HepG2 (cell line): ENCODE measurements at regions not wholly inside any gene's neighbourhood (a gene's known extent, or its start where the extent isn't known, plus 50 kb on each side); places are given as distances from the start of the nearest gene placed in this dataset.

Experiments
- ATAC-seq: fragments of 200-7000 bp; cut with Tn5 transposase; 3 replicates; pipeline ENCODE4 v1.9.1; 2020; ENCODE audit warnings: mild to moderate bottlenecking, moderate library complexity
- BruUV-seq: library from RNA; stranded (reverse); fragments of 400-500 nt; replicated peaks from 2 replicates; lab custom pipeline; 2021; lab: Mats Ljungman, UMichigan
- CTCF ChIA-PET: fragments of 300-600 bp; formaldehyde crosslinking; extraction: SDS; loops from one replicate; lab custom pipeline; 2021; ENCODE audit warnings: low total read pairs, inconsistent platforms, low intra/inter-chr PET ratio; lab: Yijun Ruan, JAX
- POLR2A ChIA-PET: fragments of 350-600 bp; sonication (Branson Sonifier 250); formaldehyde crosslinking; loops from one replicate; lab custom pipeline; 2020; ENCODE audit warnings: antibody characterized with exemption, inconsistent platforms; lab: Yijun Ruan, JAX
- DNase-seq: peaks from one replicate; pipeline ENCODE4 v3.0.0-alpha.2; 2015; ENCODE audit warnings: low spot score
- FAIRE-seq: peaks from 3 replicates; lab custom pipeline; 2011; peaks lifted over from hg19 to GRCh38; lab: Jason Lieb, UNC
- H2AFZ ChIP-seq: one replicate; pipeline ENCODE4 v1.6.1; 2011; ENCODE audit warnings: low read length, inconsistent platforms
- H3K27ac ChIP-seq: fragments of 300-600 bp; 3 replicates; pipeline ENCODE4 v1.8.0; 2011; ENCODE audit warnings: mixed run types, mild to moderate bottlenecking, mixed read lengths, low read length, inconsistent platforms; ENCODE audit not compliant: insufficient read depth; ENCODE audit errors: extremely low read length
- H3K27me3 ChIP-seq, 2 experiments: fragments of 200-600 bp in 1 of 2; 2 replicates in 1 of 2; 3 replicates in 1 of 2; pipeline versions ENCODE4 v1.6.0 to v1.8.0; 2011; ENCODE audit warnings: low read length in 2 of 2, mild to moderate bottlenecking in 2 of 2, moderate library complexity in 2 of 2, inconsistent platforms in 1 of 2; ENCODE audit not compliant: insufficient read depth in 2 of 2, control insufficient read depth in 1 of 2
- H3K36me3 ChIP-seq, 2 experiments: fragments of 200-600 bp in 1 of 2; replicated peaks in 1 of 2; 2 replicates in 1 of 2; 3 replicates in 1 of 2; pipeline versions ENCODE4 v1.5.1 to v1.8.0; 2011; ENCODE audit warnings: low read length in 2 of 2, inconsistent platforms in 1 of 2; ENCODE audit not compliant: insufficient read depth in 2 of 2, control insufficient read depth in 1 of 2
- H3K4me1 ChIP-seq: 2 replicates; pipeline ENCODE4 v1.5.1; 2012; ENCODE audit warnings: low read length, inconsistent platforms; ENCODE audit not compliant: insufficient read depth
- H3K4me2 ChIP-seq: 2 replicates; pipeline ENCODE4 v1.6.0; 2011; ENCODE audit warnings: low read depth, low read length, inconsistent platforms
- H3K4me3 ChIP-seq, 3 experiments: fragments of 200-600 bp in 1 of 3; sonication (generic), shearing (Covaris generic) in 1 of 3; replicated peaks in 1 of 3; 2 replicates each; pipeline ENCODE4 v1.5.1; 2011 to 2016; ENCODE audit warnings: low read length in 3 of 3, inconsistent platforms in 2 of 3, low read depth in 2 of 3, mild to moderate bottlenecking in 2 of 3, control low read depth in 1 of 3, mixed read lengths in 1 of 3; ENCODE audit not compliant: insufficient read depth in 1 of 3
- H3K79me2 ChIP-seq: one replicate; pipeline ENCODE4 v1.6.1; 2011; ENCODE audit warnings: low read length, inconsistent platforms; ENCODE audit not compliant: insufficient read depth
- H3K9ac ChIP-seq: 2 replicates; pipeline ENCODE4 v1.6.0; 2011; ENCODE audit warnings: mild to moderate bottlenecking, low read depth, low read length, inconsistent platforms; ENCODE audit not compliant: insufficient read depth
- H3K9me3 ChIP-seq: 2 replicates; pipeline ENCODE4 v1.5.1; 2012; ENCODE audit warnings: mild to moderate bottlenecking, low read length
- H4K20me1 ChIP-seq: 2 replicates; pipeline ENCODE4 v1.6.0; 2011; ENCODE audit warnings: inconsistent platforms, mild to moderate bottlenecking, low read length, moderate library complexity; ENCODE audit not compliant: insufficient read depth
- FOXO1 ChIP-seq: sonication (generic); formaldehyde crosslinking; IDR thresholded peaks from 2 replicates; pipeline ENCODE4 v1.4.0; 2020; ENCODE audit warnings: missing genetic modification reagents
- GFI1 ChIP-seq: sonication (generic); formaldehyde crosslinking; IDR thresholded peaks from 2 replicates; pipeline ENCODE4 v1.5.0; 2020; ENCODE audit warnings: missing genetic modification reagents, mild to moderate bottlenecking, borderline replicate concordance
- IKZF5 ChIP-seq: IDR thresholded peaks from 2 replicates; pipeline ENCODE4 v1.6.1; 2018; ENCODE audit warnings: missing genetic modification reagents, mild to moderate bottlenecking, missing compliant biosample characterization
- JUN ChIP-seq: sonication (generic); formaldehyde crosslinking; IDR thresholded peaks from 2 replicates; pipeline ENCODE4 v1.4.0; 2020; ENCODE audit warnings: mild to moderate bottlenecking, missing genetic modification reagents
- MYNN ChIP-seq: sonication (generic); formaldehyde crosslinking; IDR thresholded peaks from 2 replicates; pipeline ENCODE4 v1.4.0; 2020; ENCODE audit warnings: mild to moderate bottlenecking, low read depth, missing genetic modification reagents
- PAX8 ChIP-seq: sonication (generic); formaldehyde crosslinking; IDR thresholded peaks from 2 replicates; pipeline ENCODE4 v1.8.0; 2022; ENCODE audit warnings: mild to moderate bottlenecking, missing genetic modification reagents, borderline replicate concordance
- PITX1 ChIP-seq: sonication (generic); formaldehyde crosslinking; IDR thresholded peaks from 2 replicates; pipeline ENCODE4 v1.5.1; 2020; ENCODE audit warnings: mild to moderate bottlenecking, missing genetic modification reagents
- SNAPC4 ChIP-seq: sonication (generic); formaldehyde crosslinking; IDR thresholded peaks from 2 replicates; pipeline ENCODE4 v1.4.0; 2020; ENCODE audit warnings: mild to moderate bottlenecking, missing genetic modification reagents
- TRIM24 ChIP-seq: sonication (generic); formaldehyde crosslinking; IDR thresholded peaks from 2 replicates; pipeline ENCODE4 v1.8.0; 2022; ENCODE audit warnings: mild to moderate bottlenecking, missing genetic modification reagents
- U2AF1 ChIP-seq: fragments of 200-400 bp; formaldehyde crosslinking; optimal IDR thresholded peaks from 2 replicates; pipeline ENCODE3; 2017; ENCODE audit warnings: mild to moderate bottlenecking, low read depth, low read length
- ZEB1 ChIP-seq: IDR thresholded peaks from 2 replicates; pipeline ENCODE4 v1.6.1; 2012; ENCODE audit warnings: mild to moderate bottlenecking, low read depth, inconsistent platforms; ENCODE audit not compliant: insufficient replicate concordance
- ZNF564 ChIP-seq: sonication (generic); formaldehyde crosslinking; IDR thresholded peaks from 2 replicates; pipeline ENCODE4 v1.8.1; 2023; ENCODE audit warnings: mild to moderate bottlenecking, missing genetic modification reagents
- ZNF589 ChIP-seq: sonication (generic); formaldehyde crosslinking; conservative IDR thresholded peaks from 2 replicates; pipeline ENCODE4 v1.8.0; 2022; ENCODE audit warnings: mild to moderate bottlenecking, moderate library complexity, missing genetic modification reagents
- ZNF720 ChIP-seq: sonication (generic); formaldehyde crosslinking; IDR thresholded peaks from 2 replicates; pipeline ENCODE4 v1.4.0; 2020; ENCODE audit warnings: missing genetic modification reagents
- ZNF746 ChIP-seq: sonication (generic); formaldehyde crosslinking; IDR thresholded peaks from 2 replicates; pipeline ENCODE4 v1.8.0; 2022; ENCODE audit warnings: mild to moderate bottlenecking, missing genetic modification reagents
- ZNF761 ChIP-seq: sonication (generic); formaldehyde crosslinking; conservative IDR thresholded peaks from 2 replicates; pipeline ENCODE4 v1.4.0; 2020; ENCODE audit warnings: mild to moderate bottlenecking, missing genetic modification reagents
- ZSCAN12 ChIP-seq: sonication (generic); formaldehyde crosslinking; IDR thresholded peaks from 2 replicates; pipeline ENCODE4 v1.9.0; 2021; ENCODE audit warnings: mild to moderate bottlenecking, missing genetic modification reagents
- WGBS: methylation state at CpG from one replicate; pipeline ENCODE4 v1.1.6; 2017; ENCODE audit warnings: low lambda C conversion rate; 5-methylcytosine and 5-hydroxymethylcytosine counted together
- in situ Hi-C: cut with HindIII; loops from 2 replicates; pipeline ENCODE4 v1.10.0; 2017; ENCODE audit warnings: low pct_unique_long_range_greater_than_20kb; ENCODE audit not compliant: extremely low pct_ligation_motif_present
- intact Hi-C: fragments of 100-400 bp; cut with micrococcal nuclease; formaldehyde crosslinking; loops from one replicate; pipeline ENCODE4 v1.10.0; 2022; ENCODE audit not compliant: unreplicated experiment
- TF ChIP-seq, protein P1 (sequence below): sonication (generic); formaldehyde crosslinking; IDR thresholded peaks from 2 replicates; pipeline ENCODE4 v1.4.0; 2020; ENCODE audit warnings: missing genetic modification reagents

DNA sequence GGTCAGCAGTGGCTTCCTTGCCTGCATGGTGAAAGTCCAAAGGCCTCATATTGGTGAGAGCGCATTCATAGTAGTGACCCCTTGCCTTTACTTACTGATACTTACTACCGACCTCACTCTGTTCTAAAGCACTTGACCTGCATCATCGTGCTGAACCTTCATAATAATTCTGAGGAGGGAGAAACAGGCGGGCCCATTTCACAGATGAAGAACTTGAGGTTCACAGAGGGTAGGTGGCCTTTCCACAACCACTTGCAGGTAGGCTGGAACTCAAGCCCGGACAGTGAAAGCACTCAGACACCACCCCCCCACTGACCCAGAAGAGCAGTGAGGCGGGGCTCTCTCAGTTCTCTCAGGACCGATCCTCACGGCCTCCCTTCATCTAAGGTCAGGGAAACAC lies 149.4 kb upstream of the CHST15 start (continued):
- no peak for TF ChIP-seq SNAPC4 (CRISPR knock-in tag)
- TF ChIP-seq ZNF589 (CRISPR knock-in tag) = no peak
- TF ChIP-seq IKZF5 (CRISPR knock-in tag) = no peak
- TF ChIP-seq ZNF564 (CRISPR knock-in tag) = no peak
- TF ChIP-seq U2AF1 = no peak
- no peak for TF ChIP-seq JUN (CRISPR knock-in tag)
- TF ChIP-seq ZSCAN12 = no peak
- TF ChIP-seq PITX1 (CRISPR knock-in tag) = no peak

DNA sequence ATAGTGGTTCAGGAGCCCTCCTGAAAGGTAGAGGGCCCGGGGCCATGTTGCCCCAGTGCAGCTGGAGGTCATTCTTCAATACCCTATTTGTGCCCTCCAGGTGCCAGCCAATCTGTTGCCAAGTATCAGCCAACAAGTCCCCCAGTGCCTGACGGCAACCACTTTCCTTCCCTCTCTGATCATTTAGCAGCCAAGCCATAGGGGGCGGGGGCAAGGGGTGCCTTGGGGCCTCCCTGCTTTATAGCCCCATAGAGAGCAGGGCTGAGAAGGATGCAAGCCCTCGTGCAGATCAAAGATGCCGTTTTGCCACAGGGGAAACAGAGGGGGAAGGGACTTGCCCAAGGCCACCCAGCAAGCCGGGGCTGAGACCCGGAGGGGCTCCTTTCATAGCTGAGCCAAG lies 149.0 kb upstream of the CHST15 start:
- intact Hi-C loops = no loop called here
- Histone ChIP-seq H3K4me1 (no peaks in the 10 kb centered on the region), H4K20me1 (no peaks in the 10 kb centered on the region), H3K4me3 (no peak overlapping the region), H3K79me2 (no peaks in the 10 kb centered on the region), H3K36me3 (no peaks in the 10 kb centered on the region), H3K27ac (no peak overlapping the region), H3K9ac (no peak overlapping the region), H3K27me3 (peaks cover 2 to 27% of the 10 kb centered on the region in 2 experiments; a peak in 3 of 5 replicates), H3K4me2 (no peak overlapping the region), H3K9me3 (no peaks in the 10 kb centered on the region), H2AFZ (no peak overlapping the region)
- in situ Hi-C loops = no loop called here
- BruUV-seq = no TSS peak
- FAIRE-seq (no peak), DNase-seq (no peak), ATAC-seq (no peak)
- CTCF ChIA-PET = no interaction called here
- POLR2A ChIA-PET = no interaction called here
- 17% methylated on average over 5 of the region's 7 CpGs for WGBS
- TF ChIP-seq ZNF746 (CRISPR knock-in tag) = no peak
- no peak for TF ChIP-seq MYNN (CRISPR knock-in tag)
- no peak for TF ChIP-seq FOXO1 (CRISPR knock-in tag)
- TF ChIP-seq ZEB1 = no peak
- no peak for TF ChIP-seq ZNF761 (CRISPR knock-in tag)
- TF ChIP-seq PAX8 (CRISPR knock-in tag) = no peak
- no peak for TF ChIP-seq GFI1
- no peak for TF ChIP-seq ZNF720 (CRISPR knock-in tag)
- TF ChIP-seq, protein P1, sequence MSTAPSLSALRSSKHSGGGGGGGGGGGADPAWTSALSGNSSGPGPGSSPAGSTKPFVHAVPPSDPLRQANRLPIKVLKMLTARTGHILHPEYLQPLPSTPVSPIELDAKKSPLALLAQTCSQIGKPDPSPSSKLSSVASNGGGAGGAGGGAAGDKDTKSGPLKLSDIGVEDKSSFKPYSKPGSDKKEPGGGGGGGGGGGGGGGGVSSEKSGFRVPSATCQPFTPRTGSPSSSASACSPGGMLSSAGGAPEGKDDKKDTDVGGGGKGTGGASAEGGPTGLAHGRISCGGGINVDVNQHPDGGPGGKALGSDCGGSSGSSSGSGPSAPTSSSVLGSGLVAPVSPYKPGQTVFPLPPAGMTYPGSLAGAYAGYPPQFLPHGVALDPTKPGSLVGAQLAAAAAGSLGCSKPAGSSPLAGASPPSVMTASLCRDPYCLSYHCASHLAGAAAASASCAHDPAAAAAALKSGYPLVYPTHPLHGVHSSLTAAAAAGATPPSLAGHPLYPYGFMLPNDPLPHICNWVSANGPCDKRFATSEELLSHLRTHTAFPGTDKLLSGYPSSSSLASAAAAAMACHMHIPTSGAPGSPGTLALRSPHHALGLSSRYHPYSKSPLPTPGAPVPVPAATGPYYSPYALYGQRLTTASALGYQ (CRISPR knock-in tag) = no peak
- no peak for TF ChIP-seq TRIM24 (CRISPR knock-in tag)
